VCaP (cell line): ENCODE measurements at regions not wholly inside any gene's neighbourhood (a gene's known extent, or its start where the extent isn't known, plus 50 kb on each side); places are given as distances from the start of the nearest gene placed in this dataset.
A peak's percentile ranks its signal among the peaks of the same experiment; 100 is the strongest.

Experiments
- H3K27ac ChIP-seq: fragments of 450-650 bp; 2 replicates; pipeline ENCODE4 v1.5.1; 2017
- TF ChIP-seq, protein P1 (sequence below): fragments of 450-650 bp; conservative IDR thresholded peaks from 2 replicates; pipeline ENCODE4 v1.5.1; 2017; ENCODE audit warnings: mild to moderate bottlenecking, moderate library complexity

- H3K27ac ChIP-seq = no peak overlapping the region
- TF ChIP-seq, protein P1, sequence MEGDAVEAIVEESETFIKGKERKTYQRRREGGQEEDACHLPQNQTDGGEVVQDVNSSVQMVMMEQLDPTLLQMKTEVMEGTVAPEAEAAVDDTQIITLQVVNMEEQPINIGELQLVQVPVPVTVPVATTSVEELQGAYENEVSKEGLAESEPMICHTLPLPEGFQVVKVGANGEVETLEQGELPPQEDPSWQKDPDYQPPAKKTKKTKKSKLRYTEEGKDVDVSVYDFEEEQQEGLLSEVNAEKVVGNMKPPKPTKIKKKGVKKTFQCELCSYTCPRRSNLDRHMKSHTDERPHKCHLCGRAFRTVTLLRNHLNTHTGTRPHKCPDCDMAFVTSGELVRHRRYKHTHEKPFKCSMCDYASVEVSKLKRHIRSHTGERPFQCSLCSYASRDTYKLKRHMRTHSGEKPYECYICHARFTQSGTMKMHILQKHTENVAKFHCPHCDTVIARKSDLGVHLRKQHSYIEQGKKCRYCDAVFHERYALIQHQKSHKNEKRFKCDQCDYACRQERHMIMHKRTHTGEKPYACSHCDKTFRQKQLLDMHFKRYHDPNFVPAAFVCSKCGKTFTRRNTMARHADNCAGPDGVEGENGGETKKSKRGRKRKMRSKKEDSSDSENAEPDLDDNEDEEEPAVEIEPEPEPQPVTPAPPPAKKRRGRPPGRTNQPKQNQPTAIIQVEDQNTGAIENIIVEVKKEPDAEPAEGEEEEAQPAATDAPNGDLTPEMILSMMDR = no peak
Measured at GRCh38 chr18:10299643-10300042, 154.8 kb upstream of the APCDD1 start.

GRCh38 chr18:10300739-10301138 is 153.7 kb upstream of the APCDD1 start:
- TF ChIP-seq, protein P1 = no peak

DNA sequence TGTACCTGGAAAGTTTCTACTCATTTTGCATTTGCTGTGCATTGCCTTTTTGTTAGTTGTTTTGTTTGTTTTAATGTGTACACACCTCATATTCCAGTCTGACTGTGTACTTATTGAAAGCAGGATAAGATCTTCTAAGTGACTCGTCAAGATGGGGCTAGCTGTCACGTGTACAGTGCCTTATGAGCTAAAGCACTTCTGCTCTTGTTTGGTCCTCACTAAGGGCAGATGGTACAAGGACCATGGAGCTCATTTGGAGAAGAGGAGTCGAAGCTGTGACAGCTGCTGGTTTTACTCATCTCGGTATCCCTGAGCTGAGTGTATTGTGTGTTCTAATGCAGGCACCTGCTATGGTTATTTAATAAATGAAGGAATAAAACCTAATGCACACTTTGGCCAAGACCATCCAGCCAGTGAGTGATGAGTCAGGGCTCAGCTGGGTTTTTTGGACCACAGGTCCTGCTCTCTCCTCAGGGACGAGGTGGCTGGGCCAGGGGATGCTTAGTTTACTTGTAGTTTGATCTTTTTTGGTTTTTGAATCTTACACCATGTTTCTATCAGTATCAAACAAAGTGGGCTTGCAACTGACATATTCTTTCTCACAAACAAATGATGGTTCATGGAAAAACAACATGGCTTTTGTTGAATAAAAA is 152.5 kb upstream of the APCDD1 start:
- TF ChIP-seq, protein P1 = no peak
- peak overlapping the region; percentile 66 for H3K27ac ChIP-seq

More at GRCh38 chr18:10300739-10301138, 153.7 kb upstream of the APCDD1 start:
- peak overlapping the region; percentile 66; the same call in 1 of the 2 replicates for H3K27ac ChIP-seq

DNA sequence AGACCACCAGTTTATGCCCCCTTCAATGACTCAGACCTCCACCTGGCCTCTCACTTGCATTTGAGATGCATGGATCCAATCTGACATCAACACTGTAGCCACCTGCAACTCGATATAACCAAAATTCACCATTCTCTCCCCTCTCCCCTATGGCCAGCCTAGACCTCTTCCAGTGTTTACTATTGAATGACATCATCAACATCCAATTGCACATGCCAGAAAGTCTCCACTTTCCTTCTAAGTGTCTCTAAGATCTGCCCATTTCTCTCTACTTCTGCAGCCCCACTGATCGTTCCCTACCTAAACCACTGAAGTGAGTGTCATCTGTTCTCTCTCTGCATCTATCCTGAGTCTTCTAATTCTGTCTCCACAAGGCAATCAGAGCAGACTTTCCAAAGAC is 151.3 kb upstream of the APCDD1 start:
- H3K27ac ChIP-seq = no peak overlapping the region; the same call in 1 of the 2 replicates
- TF ChIP-seq, protein P1 = no peak

DNA sequence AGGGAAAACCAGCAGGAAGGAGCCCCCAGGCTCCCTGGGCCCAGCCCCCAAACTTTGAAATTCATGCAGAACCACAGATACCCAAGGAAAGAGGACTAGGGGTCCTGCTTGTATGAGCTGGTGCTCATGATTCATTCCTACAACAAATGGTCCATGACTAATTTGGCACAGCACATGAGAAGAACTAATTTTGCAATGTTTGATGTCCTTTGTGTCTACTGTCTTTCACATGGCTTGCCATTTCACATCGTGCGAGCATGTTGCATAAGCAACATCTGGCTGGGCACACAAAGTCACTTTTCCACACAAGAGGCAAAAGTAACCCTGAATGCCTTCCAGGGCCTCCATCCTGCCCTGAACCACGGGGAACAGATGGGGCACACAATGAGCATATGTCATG is 149.6 kb upstream of the APCDD1 start:
- H3K27ac ChIP-seq = no peak overlapping the region
- TF ChIP-seq, protein P1 = no peak

DNA sequence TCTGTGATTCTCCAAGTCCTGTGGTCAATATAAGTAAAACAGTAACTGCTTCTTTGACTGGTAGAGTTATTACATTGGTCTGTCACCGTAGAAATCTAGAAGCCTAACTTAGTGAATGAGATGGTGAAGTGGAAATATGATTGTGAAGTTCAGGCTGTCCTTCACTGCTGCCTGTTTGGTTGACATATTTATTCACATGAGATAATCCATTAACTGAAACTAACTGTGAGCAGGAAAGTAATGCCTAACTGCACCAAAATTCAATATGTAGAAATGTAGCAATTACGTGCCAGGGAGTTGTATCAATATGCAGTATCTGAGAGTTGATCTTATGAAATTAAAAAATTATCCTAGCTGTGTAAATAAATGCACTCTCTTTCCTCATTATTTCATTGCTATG is 147.7 kb upstream of the APCDD1 start:
- TF ChIP-seq, protein P1 = no peak
- H3K27ac ChIP-seq = no peak overlapping the region

DNA sequence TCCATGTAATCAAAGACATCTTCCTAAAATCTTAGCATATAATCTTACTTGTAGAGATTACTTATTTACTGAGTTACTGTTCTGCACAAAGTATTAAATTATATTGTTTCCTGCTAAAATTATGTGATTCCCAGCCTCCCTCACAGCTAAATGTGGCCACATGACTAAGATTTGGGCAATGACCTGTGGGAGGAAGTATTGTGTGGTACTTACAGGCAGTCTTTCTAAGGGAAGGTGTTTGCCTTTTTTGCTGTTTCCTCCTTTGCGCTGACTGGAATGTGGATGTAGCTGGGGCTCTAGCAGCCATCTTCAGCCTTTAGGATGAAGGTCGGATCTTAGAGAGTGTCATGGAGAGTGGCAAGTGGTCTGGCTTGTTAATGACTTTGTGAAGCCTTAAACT is 146.3 kb upstream of the APCDD1 start:
- TF ChIP-seq, protein P1 = no peak
- H3K27ac ChIP-seq = no peak overlapping the region
